Right ventricle myocardium inferior (tissue), 1 donor: ENCODE measurements at regions not wholly inside any gene's neighbourhood (a gene's known extent, or its start where the extent isn't known, plus 50 kb on each side); places are given as distances from the start of the nearest gene placed in this dataset.

Experiments
- ATAC-seq: fragments of 200-7000 bp; cut with Tn5 transposase; one replicate; pipeline ENCODE4 v1.9.1; 2020; ENCODE audit warnings: mild to moderate bottlenecking, moderate library complexity
- DNase-seq: peaks from one replicate; pipeline ENCODE4 v3.0.0; 2021; ENCODE audit errors: missing footprints
- intact Hi-C: fragments of 100-400 bp; cut with DNase I; formaldehyde crosslinking; loops from one replicate; pipeline ENCODE4 v1.11.0; 2022
- donor health status: DM: no; HTN: yes; CAD: no; lungs with severe emphysema.

DNA sequence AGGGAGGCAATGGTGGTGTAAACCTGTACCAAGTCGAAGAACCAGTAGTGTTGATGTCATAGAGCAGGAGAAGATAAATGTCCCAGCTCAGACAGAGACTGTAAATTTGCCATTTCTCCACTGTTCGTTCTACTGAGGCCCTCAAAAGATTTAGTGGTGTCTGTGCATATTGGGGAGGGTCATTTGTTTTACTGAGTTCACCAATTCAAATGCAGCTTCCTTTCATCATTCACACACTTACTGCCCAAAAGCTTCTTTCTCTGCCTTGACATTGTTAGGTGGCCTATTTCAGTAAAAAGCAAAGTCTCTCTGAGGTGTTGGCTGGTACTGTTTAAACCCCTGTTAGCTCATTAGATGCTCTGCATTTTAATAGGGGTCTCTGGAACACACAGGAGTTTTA is 86.2 kb upstream of the EDNRB start:
- intact Hi-C loops: no loop called here
- DNase-seq (no peak), ATAC-seq (no peak)

DNA sequence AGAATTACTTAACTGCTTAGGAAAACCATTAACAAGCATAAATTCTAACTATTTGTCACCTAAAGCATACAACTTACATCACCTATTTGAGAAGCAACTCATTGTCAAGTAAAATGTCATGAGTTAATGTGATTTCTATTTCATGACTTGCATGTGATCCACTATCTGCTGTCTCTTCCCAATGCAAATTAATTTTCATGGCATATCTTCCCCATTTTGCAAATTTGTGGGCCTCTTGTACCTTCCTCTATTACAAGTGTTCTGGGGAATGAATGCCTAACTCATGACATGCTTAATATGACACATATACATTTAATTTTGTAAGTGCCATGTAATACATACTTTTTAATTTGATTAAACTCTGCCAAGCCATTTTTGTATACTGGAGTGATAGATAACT is 81.1 kb upstream of the EDNRB start:
- DNase-seq: no peak
- no peak for ATAC-seq
- intact Hi-C loops: no loop called here

DNA sequence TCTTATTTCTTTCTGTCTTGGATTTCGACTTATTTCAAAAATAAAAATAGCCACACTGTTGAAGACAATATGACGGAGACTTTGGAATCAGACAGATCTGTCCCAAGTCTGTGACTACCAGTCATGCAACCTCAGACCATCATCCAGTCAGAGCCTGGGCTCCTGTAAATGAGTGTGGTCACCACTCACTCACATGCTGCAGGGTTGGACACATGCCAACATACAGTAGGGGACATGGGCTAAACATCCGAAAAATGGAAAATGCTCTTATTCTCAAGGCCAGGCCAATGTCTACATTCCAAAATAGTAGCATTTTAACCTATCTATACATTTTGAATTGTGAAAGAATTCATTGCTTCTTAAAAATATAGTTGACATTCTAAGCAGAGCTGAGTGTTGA is 75.5 kb upstream of the EDNRB start:
- intact Hi-C loops: no loop called here
- DNase-seq: no peak
- ATAC-seq: no peak

DNA sequence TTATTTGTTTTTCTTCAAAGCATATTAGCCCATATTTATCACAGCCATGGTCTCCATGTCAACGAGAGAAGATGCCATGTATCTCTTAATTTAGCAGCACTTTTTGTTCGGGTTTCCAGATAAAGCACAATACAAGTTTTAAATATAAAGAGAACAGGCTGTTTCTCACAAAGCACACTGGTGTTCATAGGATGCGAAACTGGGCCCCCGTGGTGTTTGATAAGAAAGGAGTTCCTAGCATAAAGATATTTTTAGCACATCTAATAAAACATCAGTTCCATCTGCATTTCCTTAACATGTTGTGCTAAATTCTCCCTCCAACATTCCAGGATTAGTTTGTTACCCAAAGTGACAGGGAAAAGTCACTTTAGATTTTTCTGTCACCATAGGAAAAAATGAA is 72.4 kb upstream of the EDNRB start:
- DNase-seq (peak; percentile 55), ATAC-seq (peak; percentile 30)
- intact Hi-C loops: no loop called here

DNA sequence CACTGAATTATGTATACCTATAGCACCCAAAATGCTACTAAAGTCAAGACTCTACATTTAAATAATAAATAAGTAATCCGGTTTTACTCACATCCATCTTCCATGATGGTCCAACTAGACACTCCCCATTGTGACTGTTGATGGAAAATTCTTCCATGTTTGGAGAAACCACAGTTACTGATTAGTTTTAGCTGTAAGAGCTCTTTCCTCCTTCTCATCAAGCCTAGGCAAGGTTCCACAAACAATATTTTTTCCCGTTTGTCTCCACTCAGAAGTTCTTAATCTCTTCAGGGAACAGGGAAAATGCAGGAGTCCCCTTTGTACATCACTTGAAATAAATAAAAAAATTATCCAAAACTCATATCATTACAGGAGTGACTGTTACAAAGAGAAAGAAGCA is 70.7 kb upstream of the EDNRB start:
- DNase-seq (no peak), ATAC-seq (no peak)
- intact Hi-C loops: loop anchor here (2.0 to 10.0 kb wide), 3 partner anchors 56 to 116 kb away; partner anchors contain the start of gene EDNRB

DNA sequence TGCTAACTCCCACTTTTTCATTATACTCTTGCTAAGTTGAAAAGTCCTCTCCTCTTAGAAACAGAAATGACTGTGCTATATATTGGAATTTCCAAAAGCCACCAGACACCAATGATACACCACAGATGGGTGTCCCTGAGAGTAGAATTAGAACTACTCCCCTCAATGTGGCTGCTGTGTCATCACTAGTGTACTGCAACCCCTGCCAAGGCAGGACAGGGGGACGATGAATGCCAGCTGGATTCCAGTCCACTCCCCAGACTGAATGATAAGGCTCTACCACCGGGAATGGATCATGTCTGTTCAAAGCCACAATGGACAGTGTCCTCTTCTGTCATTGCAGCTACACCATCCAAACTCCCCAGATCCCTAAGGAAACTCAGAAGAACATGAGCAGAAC is 69.7 kb upstream of the EDNRB start:
- peak; percentile 37 for ATAC-seq
- intact Hi-C loops: loop anchor here (2.0 to 10.0 kb wide), 3 partner anchors 56 to 116 kb away; partner anchors contain the start of gene EDNRB
- DNase-seq: no peak

DNA sequence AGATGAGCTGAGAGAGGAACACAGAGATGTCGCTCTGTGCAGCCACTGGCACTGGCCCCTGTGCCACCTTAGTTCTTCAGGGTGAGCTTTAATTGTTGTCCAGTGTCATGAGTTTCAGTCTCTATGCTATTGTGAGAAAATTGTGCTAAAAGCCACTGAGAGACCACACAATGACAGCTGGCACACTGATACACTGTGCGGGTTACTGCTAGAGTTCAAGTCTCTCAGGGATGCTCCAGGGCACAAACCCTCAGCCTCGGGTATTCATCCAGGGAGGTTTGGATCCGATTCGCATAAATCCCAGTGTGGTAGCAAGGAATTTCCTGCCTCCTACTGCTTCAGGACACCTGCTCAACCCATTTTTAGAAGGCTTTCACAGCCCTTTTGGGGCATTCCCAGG is 68.1 kb upstream of the EDNRB start:
- intact Hi-C loops: loop anchor here (10.0 kb wide), 2 partner anchors 58 to 118 kb away; no protein-coding TSS in a partner anchor
- ATAC-seq (no peak), DNase-seq (no peak)

DNA sequence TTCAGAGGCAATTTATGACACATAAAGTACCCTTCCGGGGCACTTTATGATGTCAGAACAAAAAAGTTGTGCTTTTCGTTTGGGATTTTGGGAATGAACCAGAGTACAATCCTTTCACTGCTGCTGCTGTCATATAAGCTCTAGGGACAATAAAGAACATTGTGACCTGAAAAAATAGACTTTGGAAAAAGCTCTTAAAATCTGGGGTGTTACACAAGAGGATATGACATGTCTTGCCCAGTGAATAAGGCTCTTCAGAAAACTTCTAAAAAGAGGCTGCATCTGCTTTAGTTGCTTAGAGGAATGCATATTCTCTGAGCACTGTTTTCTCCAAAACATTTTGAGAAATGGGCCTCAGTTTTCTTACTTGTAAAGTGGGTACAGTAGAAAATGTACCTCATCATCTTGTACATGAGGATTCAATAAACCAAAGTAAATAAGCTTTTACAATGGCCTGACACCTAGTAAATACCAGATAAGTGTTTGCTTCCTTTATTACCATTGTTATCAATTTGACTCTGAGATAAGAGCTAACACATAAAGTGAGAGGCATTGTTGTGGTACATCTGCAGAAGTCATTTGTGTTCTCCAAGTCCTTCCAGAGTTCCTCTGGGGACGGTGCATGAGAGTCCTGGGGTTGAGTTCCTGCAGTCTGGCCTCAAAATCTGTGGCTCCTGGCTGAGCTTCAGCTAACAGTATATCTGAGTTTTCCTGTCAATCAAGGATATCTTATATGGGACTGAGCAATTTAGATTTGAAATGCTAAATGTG is 67.4 kb upstream of the EDNRB start:
- intact Hi-C loops: loop anchor here (10.0 kb wide), 2 partner anchors 59 to 119 kb away; no protein-coding TSS in a partner anchor
- DNase-seq: no peak
- peak; percentile 73 for ATAC-seq

DNA sequence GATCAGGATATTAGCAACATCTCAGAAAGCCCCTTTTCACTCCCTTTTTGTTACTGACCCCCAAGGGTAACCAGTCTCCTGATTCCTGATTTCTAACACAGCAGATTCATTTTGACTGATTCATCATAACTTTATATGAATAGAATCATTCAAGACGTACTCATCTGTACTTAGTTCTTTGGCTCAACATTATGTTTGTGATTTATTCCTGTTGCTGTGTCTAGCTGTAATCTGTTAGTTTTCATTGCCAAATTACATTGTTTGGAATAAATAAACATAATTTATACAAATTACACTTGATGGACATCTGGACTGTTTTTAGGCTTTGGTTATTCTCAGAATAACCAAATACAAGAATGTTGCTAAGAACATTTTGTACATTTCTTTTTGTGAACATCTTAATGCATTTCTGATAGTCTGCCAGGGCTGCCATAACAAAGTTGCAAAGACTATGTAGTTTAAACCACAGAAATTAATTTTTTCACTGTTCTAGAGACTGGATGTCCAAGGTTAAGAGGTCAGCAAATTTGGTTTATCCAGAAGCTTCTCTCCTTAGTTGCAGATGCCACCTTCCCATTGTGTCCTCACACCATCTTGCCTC is 62.8 kb upstream of the EDNRB start:
- intact Hi-C loops: loop anchor here (5.0 to 10.0 kb wide), 3 partner anchors 63 to 123 kb away; no protein-coding TSS in a partner anchor
- DNase-seq (no peak), ATAC-seq (no peak)

DNA sequence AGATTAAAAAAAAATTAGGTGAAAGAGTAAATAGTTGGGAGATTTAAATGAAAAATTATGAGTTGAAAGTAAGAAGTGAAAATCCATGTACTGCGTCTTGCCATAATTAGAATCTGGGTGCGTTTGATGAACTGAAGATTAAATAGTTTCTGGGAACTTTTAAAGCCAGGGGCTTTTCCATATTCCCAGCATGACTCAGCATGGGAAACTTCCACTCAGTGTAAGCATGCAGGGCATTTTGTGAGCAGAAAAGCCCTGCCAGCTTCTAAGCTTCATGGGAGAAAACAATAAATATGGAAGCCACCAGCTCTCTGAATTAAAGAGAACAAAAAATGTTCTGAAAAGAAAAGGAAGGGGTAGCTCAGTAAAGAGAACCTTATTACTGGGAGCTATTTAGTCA is 62.0 kb upstream of the EDNRB start:
- DNase-seq: no peak
- intact Hi-C loops: loop anchor here (5.0 to 10.0 kb wide), 3 partner anchors 64 to 124 kb away; no protein-coding TSS in a partner anchor
- ATAC-seq: peak; percentile 34

DNA sequence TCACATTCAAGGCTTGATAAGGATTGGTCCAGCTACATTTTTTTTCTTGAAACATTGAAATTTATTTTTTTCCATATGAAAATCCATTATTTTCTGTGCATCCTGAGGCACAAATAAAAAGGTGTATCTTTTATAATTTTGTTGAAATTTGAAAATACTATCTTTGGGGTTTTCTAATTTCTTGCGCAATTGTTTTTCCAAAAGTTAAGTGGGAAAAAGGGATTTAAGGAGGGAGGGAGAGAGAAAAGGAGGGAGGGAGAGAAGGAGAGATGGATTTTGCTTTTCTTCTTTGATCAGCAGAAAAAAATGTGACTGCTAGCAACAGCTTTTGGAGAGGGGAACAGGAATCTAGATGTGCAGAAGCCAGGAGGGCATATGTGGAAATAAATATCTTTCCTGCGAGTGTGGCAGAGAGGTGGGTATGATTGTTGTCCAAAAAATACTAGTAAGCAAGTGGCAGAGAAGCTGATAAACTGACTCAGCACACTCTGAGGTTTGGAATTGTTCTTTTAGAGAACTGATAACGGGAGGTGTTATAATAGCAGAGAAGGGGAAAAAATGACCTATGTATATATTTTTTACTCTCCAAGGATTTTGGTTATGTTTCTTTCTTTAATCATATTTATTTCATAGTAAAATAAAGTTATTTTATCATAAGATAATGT is 61.2 kb upstream of the EDNRB start:
- ATAC-seq (no peak), DNase-seq (no peak)
- intact Hi-C loops: loop anchor here (5.0 to 10.0 kb wide), 3 partner anchors 65 to 125 kb away; no protein-coding TSS in a partner anchor

DNA sequence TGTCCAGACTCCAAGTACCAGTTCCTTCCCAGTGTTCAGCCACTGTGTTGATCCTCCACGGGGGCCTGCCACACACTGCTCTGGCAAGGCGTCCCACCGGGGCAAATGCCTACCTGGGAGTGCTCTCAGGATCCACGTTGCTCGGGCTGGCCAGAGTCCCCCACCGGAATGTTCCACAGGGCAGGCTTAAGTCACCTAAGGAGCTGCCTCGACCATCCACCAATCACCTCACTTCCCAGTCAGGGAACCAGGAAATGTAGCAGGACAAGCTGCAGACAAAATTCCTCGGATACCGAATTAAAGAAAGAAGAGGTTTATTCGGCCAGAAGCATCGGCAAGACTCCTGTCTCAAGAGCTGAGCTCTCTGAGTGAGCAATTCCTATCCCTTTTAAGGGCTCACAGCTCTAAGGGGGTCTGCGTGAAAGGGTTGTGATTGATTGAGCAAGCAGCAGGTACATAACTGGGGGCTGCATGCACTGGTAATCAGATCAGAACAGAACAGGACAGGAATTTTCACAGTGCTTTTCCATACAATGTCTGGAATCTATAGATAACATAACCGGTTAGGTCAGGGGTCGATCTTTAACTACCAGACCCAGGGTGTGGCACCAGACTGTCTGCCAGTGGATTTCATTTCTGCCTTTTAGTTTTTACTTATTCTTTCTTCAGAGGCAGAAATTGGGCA is 56.9 kb upstream of the EDNRB start:
- intact Hi-C loops: no loop called here
- no peak for ATAC-seq
- DNase-seq: no peak

DNA sequence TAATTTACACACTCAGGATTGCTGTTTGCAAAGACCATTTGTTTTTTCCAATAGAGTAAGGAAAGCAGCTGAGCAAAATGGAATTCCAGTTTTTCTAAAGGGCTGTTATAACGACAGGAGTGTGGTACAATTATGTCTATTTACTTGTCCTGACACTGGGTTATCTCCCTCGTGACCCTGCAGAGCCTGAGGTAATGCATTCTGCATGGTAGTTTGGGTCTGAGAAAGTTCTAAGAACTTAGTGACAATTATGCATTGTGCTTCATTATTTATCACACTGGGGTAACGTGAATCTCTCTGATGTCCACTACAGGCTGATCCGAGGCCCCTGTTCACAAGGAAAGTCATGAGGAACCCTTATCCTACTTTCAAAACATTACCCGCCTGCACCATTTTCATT is 50.7 kb upstream of the EDNRB start:
- no peak for DNase-seq
- intact Hi-C loops: no loop called here
- ATAC-seq: no peak
